ENCODE measurements at regions not wholly inside any gene's neighbourhood (a gene's known extent, or its start where the extent isn't known, plus 50 kb on each side); places are given as distances from the start of the nearest gene placed in this dataset.

DNA sequence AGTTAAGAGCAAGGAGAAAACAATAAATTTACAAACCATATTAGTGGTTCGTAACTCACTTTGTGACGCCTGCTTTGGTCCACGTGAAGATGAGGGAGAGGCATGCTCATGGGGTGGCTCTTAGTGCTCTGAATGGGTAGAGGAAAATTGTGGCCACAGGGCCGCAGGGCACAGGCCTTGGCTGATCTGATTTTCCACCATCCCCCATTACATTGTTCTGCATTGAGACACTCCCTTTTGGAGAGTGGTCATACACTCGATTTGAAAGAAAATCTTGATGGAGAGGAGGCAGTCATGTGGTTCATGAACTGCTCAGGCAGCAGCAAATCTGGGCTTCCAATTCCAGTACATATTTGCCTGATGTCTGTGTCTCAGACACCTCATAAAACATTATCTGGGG is 815.2 kb downstream of the UQCRFS1 start:
- H3K4me1 ChIP-seq = no peaks in the 10 kb centered on the region
- no peak overlapping the region for H3K4me3 ChIP-seq
- H3K36me3 ChIP-seq = no peaks in the 10 kb centered on the region
- no peak overlapping the region for H3K27ac ChIP-seq
- no peak for TF ChIP-seq POLR2AphosphoS5 (IDR thresholded peaks at IDR 0.05; ENCODE audit: insufficient read depth in 1 of 2, low read depth in 1 of 2)
- TF ChIP-seq POLR2A (IDR thresholded peaks at IDR 0.05) = no peak
- TF ChIP-seq, protein P1, sequence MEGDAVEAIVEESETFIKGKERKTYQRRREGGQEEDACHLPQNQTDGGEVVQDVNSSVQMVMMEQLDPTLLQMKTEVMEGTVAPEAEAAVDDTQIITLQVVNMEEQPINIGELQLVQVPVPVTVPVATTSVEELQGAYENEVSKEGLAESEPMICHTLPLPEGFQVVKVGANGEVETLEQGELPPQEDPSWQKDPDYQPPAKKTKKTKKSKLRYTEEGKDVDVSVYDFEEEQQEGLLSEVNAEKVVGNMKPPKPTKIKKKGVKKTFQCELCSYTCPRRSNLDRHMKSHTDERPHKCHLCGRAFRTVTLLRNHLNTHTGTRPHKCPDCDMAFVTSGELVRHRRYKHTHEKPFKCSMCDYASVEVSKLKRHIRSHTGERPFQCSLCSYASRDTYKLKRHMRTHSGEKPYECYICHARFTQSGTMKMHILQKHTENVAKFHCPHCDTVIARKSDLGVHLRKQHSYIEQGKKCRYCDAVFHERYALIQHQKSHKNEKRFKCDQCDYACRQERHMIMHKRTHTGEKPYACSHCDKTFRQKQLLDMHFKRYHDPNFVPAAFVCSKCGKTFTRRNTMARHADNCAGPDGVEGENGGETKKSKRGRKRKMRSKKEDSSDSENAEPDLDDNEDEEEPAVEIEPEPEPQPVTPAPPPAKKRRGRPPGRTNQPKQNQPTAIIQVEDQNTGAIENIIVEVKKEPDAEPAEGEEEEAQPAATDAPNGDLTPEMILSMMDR (IDR thresholded peaks at IDR 0.05) = no peak
- intact Hi-C loops (cut with DNase I) = no loop called here
- no peaks in the 10 kb centered on the region for H3K9me3 ChIP-seq
- no peak for DNase-seq (ENCODE audit: extremely low spot score in 2 of 2)
- no peaks in the 10 kb centered on the region for H3K27me3 ChIP-seq

DNA sequence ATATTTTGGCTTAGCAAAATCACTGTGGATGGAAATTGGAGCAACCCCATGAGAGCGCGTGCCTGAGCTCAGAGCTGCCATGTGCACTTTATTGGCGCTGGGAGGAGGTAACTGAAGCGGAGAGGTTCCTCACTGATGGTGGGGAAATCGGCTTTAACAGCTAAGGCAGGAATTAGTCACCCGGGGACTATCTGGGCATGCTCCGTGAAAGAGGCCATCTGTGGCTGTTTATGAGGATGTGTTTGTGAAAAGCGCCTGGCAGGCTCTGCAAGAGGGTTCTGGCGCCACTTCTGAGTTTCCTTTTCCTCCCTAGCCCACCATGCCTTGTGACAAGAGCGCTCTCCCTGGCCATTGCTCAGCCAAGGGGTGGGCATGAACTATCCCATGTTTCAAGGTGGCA is 815.6 kb downstream of the UQCRFS1 start:
- Histone ChIP-seq H3K27ac (no peak overlapping the region), H3K36me3 (no peaks in the 10 kb centered on the region), H3K4me1 (no peaks in the 10 kb centered on the region), H3K27me3 (no peaks in the 10 kb centered on the region), H3K4me3 (no peak overlapping the region), H3K9me3 (no peaks in the 10 kb centered on the region)
- TF ChIP-seq, protein P1 (IDR thresholded peaks at IDR 0.05) = no peak
- intact Hi-C loops (cut with DNase I) = no loop called here
- DNase-seq (ENCODE audit: extremely low spot score in 2 of 2) = no peak

DNA sequence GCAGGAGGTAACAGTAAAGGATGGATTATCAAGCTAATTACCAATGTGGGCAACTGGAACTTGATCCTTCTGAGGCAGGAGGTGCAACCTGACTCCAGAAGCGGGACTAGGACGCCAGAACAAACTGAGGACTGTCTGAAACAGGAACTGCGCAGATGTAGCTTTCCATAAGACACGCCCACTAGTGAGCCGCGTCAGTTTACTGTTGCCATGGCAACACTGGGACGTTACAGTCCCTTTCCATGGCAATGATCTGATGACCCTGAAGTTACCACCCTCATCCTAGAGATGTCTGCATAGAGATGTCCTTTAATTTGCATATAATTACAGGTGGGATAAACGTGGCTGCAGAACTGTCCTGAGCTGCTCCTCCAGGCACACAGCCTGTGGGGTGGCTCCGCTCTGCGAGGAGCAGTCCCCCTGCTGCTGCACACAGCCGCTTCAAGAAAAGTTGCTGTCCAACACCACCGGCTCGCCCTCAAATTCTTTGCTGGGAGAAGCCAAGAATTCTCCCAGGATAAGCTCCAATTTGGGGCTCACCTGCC is 816.6 kb downstream of the UQCRFS1 start:
- no peak for DNase-seq (ENCODE audit: extremely low spot score in 2 of 2)
- intact Hi-C loops (cut with DNase I) = no loop called here
- H3K4me1 ChIP-seq = no peaks in the 10 kb centered on the region
- no peaks in the 10 kb centered on the region for H3K27me3 ChIP-seq
- TF ChIP-seq, protein P1 (IDR thresholded peaks at IDR 0.05) = no peak
- no peak for TF ChIP-seq POLR2AphosphoS5 (IDR thresholded peaks at IDR 0.05; ENCODE audit: insufficient read depth in 1 of 2, low read depth in 1 of 2)
- TF ChIP-seq POLR2A (IDR thresholded peaks at IDR 0.05) = no peak
- no peak overlapping the region for H3K4me3 ChIP-seq
- no peak overlapping the region for H3K27ac ChIP-seq
- H3K36me3 ChIP-seq = no peaks in the 10 kb centered on the region
- no peaks in the 10 kb centered on the region for H3K9me3 ChIP-seq

DNA sequence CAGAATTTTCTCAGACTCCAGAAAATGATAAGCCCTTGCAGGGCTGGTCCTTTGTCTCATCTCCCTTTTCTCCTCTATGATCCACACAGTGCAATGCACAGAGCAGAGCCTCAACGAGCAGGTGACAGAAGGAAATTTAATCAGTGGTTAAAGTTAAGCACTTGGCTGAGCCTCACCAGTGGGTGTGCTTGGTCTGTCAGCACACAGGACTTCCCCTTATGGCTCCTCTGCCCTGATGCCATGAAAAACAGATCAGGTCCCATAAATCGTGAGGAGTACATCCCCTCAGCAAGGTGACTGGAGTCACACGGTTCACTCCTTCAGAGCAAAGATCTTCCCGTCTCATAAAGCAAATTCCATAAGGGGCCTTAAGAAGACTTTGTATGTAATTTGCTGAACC is 818.2 kb downstream of the UQCRFS1 start:
- no peak overlapping the region for H3K4me3 ChIP-seq
- H3K4me1 ChIP-seq = no peaks in the 10 kb centered on the region
- no peaks in the 10 kb centered on the region for H3K9me3 ChIP-seq
- no peak for TF ChIP-seq POLR2A (IDR thresholded peaks at IDR 0.05)
- TF ChIP-seq, protein P1 (IDR thresholded peaks at IDR 0.05) = no peak
- no peak for TF ChIP-seq POLR2AphosphoS5 (IDR thresholded peaks at IDR 0.05; ENCODE audit: insufficient read depth in 1 of 2, low read depth in 1 of 2)
- no peaks in the 10 kb centered on the region for H3K36me3 ChIP-seq
- H3K27ac ChIP-seq = no peak overlapping the region
- H3K27me3 ChIP-seq = no peaks in the 10 kb centered on the region
- intact Hi-C loops (cut with DNase I) = no loop called here
- no peak for DNase-seq (ENCODE audit: extremely low spot score in 2 of 2)

DNA sequence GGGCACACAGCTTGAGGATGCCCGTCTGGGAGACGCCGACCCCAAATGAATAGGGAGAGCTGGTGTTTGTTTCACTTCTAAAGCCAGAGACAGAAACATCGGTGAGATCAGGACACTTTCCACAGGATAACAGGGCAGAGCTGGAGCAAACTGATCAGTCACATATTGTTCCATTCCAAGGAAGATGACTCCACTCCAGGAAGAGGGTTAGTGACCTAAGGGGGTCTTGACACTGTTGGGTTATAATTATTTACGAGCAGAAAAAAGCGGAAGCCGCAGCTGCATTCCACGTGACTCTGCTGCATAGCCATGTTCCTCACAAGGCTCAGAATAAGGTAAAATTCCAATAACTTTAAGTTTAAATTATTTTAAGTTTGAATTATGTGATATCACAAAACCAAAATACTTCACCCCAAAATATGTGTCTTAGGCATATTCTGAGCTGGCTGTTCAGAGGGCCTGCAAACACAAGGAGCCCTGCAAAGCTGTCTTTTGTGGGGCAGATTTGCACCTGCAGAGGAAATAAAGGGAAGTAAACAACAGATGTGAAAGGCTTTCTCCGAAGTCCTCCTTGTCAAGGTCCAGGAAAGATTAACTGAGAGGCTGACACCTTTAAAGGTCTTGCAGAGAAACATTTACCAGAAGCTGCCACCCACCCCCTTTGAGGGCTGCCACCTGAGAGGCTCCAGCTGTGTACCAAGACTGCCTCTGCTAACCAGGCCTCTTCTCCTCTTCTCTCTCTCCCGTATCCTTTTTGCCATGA is 819.2 kb downstream of the UQCRFS1 start:
- no peaks in the 10 kb centered on the region for H3K27me3 ChIP-seq
- H3K4me3 ChIP-seq = no peak overlapping the region
- TF ChIP-seq POLR2AphosphoS5 (IDR thresholded peaks at IDR 0.05; ENCODE audit: insufficient read depth in 1 of 2, low read depth in 1 of 2) = no peak
- TF ChIP-seq, protein P1 (IDR thresholded peaks at IDR 0.05) = no peak
- no peak for TF ChIP-seq POLR2A (IDR thresholded peaks at IDR 0.05)
- DNase-seq (ENCODE audit: extremely low spot score in 2 of 2) = no peak
- no peaks in the 10 kb centered on the region for H3K36me3 ChIP-seq
- H3K9me3 ChIP-seq = no peaks in the 10 kb centered on the region
- no peak overlapping the region for H3K27ac ChIP-seq
- intact Hi-C loops (cut with DNase I) = no loop called here
- H3K4me1 ChIP-seq = no peaks in the 10 kb centered on the region

Measured in vagina (tissue), 2 donors.